Stimulated activated CD8-positive, alpha-beta memory T cell treated with anti-CD3 and anti-CD28 coated beads, Interleukin-7, amount 100 ng/mL, for 24 hours (primary cell): ENCODE measurements at regions not wholly inside any gene's neighbourhood (a gene's known extent, or its start where the extent isn't known, plus 50 kb on each side); places are given as distances from the start of the nearest gene placed in this dataset.

Experiments
- DNase-seq: peaks from one replicate; pipeline ENCODE4 v3.0.0-alpha.2; 2020; ENCODE audit warnings: low read depth

DNA sequence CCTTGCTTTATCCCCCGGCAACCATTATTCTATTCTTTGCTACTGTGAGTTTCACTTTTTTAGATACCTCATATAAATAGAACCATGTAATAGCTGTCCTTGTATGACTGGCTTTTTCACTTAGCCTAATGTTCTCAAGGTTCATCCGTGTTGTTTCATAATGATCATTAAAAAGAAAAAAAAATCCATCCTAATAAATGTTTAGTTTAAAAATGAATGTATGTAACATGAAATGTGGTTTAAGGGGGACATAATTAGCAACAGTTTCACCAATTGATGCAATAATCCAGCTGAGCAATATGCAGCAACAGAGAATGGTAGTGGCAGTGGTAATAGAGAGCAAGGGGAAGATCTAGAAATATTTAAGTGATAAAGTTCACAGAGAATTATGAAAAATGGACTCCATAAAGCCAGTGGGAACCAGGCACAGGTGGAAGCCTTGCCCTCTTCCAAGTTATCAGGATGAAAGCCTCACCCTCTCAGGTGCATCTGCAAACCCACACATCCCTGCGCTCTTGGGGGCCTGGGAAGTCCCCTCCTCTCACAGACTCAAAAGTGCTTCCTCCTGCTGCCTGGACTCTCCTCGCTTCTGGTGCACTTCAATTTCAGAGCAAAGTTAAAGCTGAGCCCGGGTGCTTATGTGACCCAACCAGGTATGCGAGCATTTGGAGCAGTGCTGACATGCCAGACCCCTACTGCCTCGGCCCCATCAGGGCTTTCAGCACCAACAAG is 1403.3 kb upstream of the SLC39A10 start:
- DNase-seq: no peak

DNA sequence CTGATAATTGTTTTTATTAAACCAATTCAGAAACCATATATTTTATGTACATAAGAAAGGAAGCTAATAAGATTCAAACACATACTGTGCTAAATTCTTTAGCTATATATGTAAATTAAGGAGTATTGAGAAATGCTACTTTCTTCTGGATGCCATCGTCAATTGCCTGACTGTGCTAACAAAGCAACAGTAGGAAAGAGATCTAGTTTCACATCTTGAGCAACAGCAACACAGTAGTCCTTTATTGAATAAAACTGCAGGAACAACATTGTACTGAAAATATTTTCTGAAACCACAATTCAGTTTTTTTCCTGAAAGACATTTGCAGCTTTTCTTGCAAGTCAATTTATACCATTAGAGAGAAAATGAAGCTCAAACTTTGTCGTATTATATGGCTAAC is 1404.9 kb upstream of the SLC39A10 start:
- DNase-seq: no peak

DNA sequence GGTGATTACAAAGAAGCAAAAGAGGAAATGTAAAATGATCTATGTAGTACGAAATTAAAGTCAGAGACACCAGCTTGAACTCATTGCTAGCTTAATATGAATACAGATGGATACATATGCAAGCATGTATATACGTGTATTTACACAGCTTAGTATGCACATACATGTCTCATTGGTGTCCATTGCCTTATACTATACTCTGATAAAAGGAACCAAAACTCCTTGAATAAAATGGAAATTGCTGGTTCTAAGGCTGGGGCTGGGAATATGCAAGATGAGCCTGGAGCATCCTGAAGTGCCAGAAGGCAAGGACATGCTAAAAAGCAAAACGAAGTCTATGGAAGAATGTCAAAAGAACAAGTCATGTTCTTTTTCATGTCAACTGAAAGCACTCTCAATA is 1424.4 kb upstream of the SLC39A10 start:
- DNase-seq: no peak

DNA sequence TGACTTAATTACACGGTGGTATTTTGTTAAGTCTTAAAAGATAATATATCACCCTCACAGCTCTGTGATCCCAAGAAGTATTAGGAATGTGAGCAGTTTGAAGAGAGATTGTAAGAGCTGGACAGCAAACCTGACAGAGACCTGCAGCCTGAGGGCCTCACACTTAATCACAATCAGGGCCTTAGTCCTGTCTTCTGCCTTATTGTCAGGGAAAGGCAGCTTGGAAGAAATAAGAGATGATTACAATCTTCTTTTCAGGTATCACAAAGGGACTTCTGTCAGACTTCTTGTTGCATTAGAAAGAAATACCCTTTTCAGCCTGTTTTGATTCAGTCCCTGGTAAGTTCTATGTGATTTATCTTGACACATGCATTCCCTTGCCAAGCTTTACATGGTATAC is 1433.8 kb upstream of the SLC39A10 start:
- no peak for DNase-seq

DNA sequence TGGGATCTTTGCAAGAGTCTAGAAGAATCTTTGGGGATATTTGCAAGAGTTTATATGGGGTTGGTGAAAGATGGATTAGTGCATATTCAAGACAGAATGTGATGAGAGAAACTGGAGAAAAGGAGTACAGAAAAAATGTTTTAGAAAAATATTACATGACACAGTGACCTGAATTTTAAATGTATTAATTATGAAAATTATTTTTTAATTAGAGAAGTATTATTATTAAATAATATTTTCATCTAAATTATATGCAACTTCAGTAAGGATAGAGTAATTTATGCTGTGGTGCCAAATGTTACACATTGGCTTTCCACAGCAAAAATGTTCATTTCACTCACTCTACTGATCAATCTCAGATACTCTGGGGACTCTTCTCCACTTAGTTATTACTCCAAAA is 1442.8 kb upstream of the SLC39A10 start:
- no peak for DNase-seq

DNA sequence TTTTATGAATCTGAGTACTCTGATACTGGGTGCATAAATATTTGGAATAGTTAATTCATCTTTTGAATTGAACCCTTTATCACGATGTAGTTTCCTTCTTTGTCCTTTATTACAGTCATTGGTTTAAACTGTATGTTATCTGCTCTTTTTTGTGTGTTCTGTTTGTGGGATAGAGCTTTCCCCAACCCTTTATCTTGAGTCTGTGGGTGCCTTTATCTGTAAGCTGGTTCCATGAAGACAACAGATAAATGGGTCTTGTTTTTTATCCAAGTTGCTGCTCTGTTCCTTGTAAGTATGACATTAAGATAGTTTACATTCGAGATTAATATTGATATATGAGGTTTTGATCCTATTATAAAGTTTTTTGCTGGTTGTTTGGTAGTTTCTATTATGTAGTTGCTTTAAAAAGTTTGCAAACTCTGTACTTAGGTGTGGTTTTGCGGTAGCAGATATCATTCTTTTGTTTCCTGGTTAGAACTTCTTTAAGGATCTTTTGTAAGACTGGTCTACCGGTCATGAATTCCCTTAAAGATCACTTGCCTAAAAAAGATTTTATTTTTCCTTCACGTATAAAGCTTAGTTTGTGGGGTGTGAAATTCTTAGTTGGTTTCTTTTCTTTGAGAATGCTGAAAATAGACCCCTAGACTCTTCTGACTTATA is 1451.3 kb upstream of the SLC39A10 start:
- DNase-seq: no peak

DNA sequence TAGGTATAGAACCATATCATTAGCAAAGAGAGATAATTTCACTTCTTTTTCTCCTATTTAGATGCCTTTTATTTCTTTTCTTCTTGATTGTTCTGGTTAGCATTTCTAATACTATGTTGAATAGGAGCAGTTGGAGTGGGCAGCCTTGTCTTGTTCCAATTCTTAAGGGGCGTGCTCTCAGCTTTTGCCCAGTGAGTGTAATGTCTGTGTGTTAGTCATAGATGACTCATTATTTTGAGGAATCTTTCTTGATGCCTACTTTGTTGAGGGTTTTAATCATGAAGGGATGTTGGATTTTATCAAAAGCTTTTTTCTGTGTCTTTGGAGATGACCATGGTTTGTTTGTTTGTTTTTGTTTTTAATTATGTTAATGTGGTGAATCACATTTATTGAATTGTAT is 1453.1 kb upstream of the SLC39A10 start:
- no peak for DNase-seq

DNA sequence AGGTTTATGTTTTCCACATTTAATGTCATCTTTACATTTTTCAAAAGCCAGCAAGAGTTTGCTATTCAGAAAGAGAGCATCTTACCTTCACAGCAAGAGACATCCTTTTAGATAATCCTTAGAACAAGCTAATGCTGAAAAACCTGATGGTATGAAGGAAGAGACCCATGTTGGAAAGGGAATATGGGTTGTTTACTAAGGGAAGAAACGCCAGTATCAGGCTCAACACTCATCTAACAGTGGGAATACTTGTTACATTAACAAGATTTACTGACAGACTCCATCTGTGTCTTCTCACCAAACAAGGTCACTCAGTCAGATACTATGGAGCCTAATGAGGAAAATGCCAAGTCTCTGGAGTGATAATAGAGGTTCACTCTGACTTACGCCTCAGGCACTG is 1474.1 kb upstream of the SLC39A10 start:
- no peak for DNase-seq

DNA sequence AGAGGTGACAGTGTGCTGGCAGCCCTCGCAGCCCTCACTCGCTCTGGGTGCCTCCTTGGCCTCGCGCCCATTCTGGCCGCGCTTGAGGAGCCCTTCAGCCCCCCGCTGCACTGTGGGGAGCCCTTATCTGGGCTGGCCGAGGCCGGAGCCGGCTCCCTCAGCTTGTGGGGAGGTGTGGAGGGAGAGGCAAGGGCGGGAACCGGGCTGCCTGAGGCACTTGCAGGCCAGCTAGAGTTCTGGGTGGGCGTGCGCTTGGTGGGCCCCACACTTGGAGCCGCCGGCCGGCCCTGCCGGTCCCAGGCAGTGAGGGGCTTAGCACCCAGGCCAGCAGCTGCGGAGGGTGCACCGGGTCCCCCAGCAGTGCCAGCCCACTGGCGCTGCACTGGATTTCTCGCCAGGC is 1480.9 kb upstream of the SLC39A10 start:
- DNase-seq: no peak

DNA sequence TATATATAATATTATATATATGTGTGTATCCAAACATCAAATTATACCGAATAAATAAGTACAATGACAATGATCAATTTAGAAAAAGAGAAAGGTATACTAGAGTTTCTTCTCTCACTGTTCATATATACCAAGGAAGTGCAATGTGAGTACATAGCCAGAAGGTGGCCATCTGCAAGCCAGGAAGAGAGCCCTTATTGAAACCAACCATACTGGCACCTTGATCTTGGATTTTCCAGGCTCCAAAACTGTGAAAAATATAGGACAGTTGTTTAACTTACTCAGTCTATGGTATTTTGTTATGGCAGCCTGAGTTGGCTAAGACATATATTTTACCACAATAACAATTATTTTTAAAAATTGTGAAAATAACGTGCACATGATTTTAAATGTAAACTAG is 1490.2 kb upstream of the SLC39A10 start:
- DNase-seq: no peak

DNA sequence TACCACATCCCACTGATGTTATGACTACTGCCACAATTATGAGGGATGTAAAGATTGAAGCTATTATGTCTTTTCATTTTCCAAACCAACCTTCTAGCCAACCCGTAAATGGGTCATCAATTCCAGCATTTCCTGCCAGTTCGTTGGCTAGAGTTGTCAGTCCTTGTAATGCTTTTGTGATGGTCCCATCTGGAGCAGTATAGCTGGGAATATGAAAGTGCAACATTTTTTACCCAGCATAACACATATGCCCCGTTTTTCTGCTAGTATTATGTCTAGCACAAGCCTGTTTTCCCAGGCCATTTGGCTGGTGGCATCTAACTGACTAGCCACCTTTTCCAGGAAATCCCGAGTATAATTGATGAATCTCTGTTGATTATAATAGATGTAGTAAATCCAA is 1501.6 kb upstream of the SLC39A10 start:
- no peak for DNase-seq

DNA sequence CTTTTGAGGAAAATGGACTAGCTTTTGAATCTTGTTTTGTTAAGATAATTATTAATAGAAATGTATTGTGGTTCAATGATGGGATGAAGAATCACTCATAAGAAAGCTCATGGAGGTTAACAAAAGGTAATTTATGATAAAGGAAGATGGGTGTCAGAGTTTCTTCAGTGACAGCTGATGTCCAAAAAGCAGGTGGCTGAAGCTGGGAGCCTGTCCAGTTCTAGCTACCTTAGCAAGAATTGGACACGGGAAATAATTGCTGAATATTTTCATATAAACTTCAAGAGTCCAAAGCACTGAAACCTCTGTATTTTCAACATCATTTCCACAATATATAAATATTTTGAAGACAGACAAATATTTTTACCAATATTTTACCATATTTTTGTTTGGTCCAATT is 1505.8 kb upstream of the SLC39A10 start:
- no peak for DNase-seq

DNA sequence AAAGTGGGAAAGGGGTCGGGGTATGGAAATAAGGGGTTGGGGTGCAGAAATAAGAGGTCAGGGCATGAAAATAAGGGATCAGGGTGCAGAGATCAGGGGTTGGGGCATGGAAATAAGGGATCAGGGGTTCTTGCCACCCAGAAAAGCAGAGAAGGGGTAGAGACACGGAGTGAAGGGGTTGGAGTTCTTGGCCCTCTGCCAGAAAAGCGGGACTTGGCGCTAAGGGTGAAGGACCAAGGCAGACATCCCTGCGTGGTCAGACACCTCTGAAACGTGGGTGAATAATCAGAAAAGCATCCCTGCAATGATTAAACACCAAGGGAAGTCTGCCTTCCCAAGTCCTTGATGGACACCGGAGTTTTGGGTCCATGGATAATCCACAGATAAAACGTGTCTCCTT is 1521.6 kb upstream of the SLC39A10 start:
- no peak for DNase-seq

DNA sequence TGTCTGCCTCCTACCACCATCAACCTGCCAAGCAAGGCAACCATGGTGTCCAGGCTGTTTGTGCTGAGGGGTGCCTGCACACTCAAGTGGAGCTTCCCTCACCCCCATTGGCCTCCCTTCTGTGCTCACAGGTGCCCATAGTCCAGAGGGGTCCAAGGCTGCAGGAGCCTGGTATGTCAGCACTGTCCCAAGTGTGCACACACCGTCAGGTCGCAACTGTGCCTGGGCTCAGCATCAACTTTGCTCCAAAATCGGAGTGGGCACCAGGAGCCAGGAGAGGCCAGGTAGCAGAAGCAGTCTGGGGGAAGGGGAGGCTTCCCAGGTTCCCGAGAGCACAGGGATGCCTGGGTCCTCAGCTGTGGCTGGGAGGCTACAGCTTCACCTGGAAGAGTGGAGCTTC is 1528.2 kb upstream of the SLC39A10 start:
- no peak for DNase-seq

DNA sequence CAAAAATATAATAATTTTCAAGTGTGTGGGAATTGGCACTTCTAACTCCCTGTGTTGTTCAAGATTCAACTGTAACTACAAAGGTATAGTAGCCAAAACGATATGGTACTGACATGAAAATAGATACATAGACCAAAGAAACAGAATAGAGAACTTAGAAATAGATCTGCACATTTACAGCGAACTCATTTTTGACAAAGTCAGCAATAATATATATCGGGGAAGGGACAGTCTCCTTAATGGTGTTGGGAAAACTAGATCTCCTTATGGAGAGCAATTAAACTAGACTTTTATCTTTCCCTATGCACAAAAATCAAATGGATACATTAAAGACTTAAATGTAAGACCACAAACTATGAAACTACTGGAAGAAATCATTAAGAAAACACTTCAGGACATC is 1530.6 kb upstream of the SLC39A10 start:
- no peak for DNase-seq

DNA sequence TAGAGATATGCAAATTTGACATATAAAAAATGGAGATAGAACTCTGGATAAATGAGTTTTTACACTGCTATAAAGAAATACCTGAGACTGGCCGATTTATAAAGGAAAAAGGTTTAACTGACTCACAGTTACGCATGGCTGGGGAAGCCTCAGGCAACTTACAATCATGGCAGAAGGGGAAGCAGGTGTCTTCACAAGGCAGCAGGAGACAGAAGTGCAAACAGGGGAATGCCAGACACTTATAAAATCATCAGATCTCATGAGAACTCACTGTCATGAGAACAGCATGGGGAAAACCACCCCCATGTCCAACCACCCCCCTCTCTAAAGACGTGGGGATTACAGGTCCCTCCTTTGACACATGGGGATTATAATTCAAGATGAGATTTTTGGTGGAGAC is 1540.2 kb upstream of the SLC39A10 start:
- no peak for DNase-seq

DNA sequence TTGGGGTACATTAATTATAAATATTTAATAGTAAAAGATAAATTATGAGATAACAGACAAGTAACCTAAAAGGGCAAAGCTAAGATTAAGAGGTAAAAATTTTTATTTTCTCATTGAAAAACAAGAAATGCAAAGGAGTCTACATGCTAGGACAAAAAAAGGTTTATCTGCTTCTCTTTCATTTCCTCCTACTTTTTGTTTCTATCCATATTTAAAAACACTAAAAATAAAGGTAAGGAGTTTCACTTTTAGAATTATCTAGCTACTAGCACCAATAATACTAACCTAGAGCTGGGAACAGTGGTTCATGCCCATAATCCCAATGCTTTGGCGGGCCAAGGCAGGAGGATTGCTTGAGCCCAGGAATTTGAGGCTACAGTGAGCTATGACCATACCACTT is 1551.7 kb upstream of the SLC39A10 start:
- no peak for DNase-seq

DNA sequence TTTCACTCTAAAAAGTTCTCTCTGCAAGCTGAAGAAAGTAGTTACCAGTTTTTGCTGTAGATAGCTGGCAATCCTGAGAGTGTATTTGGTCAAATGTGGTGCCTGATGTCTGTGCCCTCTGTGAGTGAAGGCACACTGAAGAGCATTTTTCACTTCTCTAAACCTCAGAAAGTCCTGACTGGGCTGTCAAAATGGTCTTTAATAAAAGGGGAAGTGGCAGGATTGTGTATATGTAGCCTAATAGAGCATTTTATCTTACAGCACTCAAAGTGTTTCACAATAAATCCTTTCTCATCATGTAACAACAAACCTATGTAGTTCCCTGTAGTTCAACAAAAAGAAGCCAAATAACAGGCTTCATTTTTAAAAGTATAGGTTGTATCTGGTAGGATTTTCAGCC is 1552.3 kb upstream of the SLC39A10 start:
- no peak for DNase-seq

DNA sequence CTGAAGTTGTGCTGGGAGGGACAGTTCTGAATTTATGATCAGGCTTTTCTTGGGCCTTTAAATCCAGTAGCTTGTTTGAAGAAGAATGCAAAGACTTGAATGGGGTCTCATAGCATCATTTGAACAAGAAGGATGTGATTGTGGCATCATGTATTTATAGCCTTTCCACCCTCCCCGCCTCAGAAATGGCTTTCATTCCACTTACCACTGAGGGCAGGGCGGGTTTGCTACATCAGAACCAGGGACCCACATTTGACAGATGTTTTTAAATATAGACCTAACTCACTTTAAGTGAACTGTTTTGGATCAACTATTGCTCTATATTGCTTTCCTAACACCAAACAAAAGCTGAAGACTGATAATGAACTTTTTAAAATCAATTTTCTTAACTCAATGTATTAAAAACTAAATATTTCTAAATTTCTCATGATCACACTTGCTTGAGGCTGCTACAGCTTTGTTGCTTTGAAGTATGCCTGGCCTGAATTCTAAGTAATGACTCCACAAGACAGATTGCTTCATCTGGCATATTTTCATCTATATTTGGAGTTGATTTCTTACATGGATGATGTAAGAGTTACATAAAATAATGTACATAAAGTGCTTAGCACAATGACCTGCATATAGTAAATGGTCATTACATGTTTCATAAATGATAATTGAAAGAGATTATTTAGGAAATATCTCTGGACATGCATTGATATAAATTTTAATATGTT is 1552.9 kb upstream of the SLC39A10 start:
- no peak for DNase-seq

DNA sequence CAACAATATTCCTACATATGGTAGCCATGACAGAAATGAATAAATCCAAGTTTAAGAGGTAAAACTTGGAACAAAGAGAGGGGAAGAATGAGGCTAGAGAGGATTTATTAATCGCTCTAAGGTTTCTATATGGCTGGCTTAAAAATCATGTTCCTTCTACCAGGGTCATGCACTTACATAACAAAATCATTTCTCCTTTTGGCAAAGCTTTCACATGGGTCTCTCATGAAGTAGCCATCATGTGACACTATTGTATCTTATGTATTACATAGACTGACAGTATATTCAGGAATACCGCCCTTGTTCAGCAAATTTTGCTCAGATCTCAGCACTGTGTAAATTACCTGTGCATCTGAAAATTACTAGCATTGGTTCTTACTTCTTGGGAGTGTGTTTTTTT is 1554.5 kb upstream of the SLC39A10 start:
- DNase-seq: no peak

DNA sequence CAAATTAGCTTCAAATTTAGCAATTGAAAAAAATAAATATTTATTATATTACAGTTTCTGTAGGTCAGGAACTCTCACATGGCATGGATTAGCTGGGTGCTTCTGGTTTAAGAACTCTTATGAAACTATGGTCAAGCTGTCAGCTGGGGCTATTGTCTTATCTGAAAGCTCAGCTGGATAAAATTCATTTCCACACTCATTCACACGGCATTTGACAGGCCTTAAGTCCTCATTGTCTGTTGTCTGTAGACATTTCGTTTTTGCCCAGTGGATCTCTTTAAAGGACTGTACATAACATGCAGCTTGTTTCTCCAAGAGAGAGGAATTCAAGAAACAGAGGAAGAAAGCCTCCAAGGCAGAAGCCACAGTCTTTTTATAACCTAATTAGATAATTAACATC is 1556.8 kb upstream of the SLC39A10 start:
- DNase-seq: no peak

DNA sequence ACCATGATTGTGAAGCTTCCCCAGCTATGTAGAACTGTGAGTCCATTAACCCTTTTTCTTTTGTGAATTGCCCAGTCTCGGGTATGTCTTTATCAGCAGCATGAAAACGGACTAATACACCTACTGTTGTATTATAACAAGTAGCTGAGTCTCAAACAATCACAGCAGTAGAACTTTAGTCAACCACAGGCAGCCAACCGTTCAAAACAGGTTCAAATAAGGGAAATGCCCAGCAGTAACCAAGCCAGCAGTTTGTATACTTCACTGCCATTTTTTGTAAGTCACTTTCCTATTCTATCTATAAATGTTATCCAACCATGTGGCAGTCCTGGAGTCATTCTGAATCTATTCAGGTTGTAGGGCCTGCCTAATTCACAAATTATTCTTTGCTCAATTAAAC is 1560.6 kb upstream of the SLC39A10 start:
- DNase-seq: no peak

DNA sequence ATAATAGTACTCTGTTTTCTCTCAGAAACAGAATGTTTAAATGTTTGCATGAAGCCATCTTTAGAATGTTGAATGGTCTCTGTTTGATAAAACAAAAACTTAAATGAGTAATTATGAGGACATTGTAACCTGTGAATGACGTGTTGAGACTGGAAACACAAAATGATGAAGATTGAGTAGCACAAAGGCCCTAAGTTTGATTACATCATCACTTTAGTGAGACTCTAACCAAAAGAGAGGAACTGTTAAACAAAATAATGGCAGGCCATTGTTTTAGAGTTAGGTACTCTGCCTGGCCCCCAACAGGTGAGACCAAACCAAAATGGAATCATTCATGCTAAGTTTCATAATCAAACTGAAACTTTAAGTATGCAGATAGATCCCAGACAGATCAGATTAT is 1561.7 kb upstream of the SLC39A10 start:
- DNase-seq: no peak
